Stimulated activated CD8-positive, alpha-beta memory T cell treated with anti-CD3 and anti-CD28 coated beads, Interleukin-4, amount 100 ng/mL, for 1 hour (primary cell): ENCODE measurements at regions not wholly inside any gene's neighbourhood (a gene's known extent, or its start where the extent isn't known, plus 50 kb on each side); places are given as distances from the start of the nearest gene placed in this dataset.
"Not testable (repeated sequence)": the region's sequence is repeated elsewhere in the genome, so short reads cannot be mapped to it uniquely, and the experiment has no call there.

Source experiments
- DNase-seq, 2 donors: peaks; one replicate each; pipeline ENCODE4 v3.0.0-alpha.2; 2020; ENCODE audit warnings: low read depth in 2 of 2, low spot score in 1 of 2

DNA sequence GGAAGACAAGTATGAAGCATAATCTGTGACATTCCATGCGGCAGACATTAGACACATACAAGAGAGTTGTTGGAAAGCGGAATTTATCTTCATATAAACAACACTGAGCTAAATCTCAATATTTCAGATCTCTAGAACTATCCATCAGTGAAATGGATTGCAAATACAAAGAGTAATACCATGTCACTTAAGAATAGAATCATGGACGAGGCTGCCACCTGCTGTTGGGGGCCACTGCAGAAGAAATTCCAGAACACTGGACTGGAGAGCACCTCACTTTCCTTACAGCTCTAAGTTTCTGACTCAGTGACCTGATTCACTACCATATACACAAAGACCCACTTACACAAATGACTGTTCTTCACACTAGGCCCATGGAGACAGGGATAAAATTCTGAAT, 346.7 kb downstream of the OR4F29 start:
- not testable (repeated sequence) for DNase-seq

DNA sequence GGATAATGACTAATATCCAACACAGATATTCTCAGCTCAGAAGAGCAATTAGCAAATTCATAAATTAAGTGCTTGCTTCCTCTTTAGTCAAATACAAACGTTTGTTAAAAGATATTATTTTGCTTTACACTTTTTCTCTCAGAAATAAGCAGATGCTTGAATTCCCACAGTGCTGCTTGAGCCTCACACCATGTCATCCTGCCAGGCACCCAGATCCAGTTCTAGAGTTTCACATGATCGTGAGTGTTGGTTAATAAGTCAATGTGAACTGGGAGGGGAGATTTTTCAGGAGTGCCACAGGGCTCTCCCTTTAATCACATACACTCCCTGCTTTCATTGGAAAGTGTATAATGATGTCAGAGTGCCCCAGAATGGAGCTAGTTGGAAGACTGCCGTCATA, 352.0 kb downstream of the OR4F29 start:
- not testable (repeated sequence) for DNase-seq

DNA sequence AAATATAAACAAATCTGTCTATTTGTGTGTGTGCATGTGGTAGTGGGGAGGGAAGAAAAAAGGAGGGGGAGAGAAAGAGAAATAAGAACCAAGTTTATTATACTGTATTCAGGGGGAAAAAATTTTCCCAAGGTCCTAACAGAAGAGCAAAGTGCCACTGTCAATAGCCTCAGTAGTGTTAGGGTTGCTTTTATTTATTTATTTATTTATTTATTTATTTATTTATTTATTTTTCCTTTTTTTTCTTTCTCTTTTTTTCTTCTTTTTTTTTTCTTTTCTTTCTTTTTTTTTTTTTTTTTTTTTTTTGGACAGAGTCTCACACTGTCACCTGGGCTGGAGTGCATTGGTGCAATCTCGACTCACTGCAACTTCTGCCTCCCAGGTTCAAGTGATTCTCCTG, 352.7 kb downstream of the OR4F29 start:
- DNase-seq, result not testable (repeated sequence)

DNA sequence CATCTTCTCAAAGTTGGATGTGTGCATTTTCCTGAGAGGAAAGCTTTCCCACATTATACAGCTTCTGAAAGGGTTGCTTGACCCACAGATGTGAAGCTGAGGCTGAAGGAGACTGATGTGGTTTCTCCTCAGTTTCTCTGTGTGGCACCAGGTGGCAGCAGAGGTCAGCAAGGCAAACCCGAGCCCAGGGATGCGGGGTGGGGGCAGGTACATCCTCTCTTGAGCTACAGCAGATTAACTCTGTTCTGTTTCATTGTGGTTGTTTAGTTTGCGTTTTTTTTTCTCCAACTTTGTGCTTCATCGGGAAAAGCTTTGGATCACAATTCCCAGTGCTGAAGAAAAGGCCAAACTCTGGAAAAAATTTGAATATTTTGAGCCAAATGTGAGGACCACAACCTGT, 360.2 kb downstream of the OR4F29 start:
- DNase-seq, result not testable (repeated sequence)

DNA sequence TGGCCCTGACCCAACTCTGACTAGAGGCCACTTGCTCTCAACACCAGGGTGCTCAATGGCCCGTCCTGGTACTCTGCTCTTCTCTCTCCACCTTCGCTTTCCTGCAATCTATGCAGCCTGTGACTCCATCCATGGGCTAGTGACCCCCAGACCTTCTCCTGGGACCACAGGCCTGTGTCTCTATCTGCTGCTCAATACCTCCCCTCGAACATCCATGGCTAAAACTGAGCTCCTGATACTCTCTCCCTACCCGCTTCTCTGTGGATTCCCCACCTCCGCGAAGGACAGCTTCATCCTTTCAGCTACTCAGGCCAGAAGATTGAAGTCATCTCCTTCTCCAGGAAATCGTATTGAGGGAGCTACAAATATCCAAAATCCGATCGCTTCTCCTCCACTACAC, 363.4 kb downstream of the OR4F29 start:
- not testable (repeated sequence) for DNase-seq

DNA sequence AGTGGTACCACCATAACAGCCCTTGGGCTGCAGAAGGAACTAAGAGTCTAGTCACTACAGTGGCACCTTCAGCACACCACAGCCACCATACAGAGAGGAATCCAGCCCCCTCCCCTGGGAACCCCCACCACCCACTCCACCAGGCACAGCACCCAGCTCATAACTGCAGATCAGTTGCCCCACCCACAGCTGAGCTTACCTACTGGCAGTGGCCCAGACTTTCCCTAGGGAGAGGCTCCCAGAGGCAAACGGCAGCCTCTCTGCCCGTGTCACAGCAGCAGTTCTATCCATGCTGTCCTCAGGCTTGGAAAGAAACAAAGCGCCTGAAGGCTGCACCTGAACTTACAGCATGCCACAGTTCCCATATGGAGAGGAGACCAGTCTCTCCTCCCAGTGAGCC, 372.3 kb downstream of the OR4F29 start:
- not testable (repeated sequence) for DNase-seq

DNA sequence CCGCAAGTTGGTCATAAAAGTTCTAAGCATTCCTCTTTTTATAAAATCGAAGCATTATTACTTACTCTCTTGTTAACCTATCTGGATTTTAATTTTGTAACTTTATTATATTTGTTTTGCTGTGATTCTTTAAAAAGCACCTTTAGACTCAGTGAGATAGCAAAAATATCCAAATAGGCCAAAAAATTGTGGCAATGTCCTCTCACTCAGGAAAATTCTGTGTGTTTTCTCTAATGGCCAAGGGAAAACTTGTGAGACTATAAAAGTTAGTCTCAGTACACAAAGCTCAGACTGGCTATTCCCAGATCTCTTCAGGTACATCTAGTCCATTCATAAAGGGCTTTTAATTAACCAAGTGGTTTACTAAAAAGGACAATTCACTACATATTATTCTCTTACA, 386.4 kb downstream of the OR4F29 start, which contains the start of gene OR4F5:
Gene OR4F5 (plus strand): TSS at position 301 of the 400 bp plus-strand sequence.
- DNase-seq, result not testable (repeated sequence)

DNA sequence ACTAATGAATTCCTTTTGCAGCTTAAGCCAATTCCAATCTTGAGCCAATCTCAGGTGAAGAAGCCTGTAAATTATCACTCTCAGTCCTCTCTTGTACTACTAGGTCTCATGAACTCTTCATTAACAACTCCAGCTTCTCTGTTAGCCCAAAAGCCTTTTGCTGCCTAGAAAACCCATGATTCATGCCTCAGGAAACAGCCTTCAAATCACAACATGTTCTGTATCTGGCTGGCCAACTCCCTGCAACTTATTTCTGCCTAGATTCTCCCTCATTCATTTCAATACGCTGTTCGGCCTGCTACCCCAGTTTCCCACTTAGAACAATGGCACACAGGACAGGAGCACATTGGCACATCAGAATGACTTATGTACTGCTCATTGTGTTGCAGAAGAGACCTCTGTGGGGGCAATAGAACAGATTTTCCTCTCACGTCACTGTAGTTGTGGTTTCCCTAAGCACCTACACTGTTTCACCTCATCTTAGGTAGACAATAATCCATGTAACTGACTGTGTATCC, 395.4 kb downstream of the OR4F29 start:
- not testable (repeated sequence) for DNase-seq

DNA sequence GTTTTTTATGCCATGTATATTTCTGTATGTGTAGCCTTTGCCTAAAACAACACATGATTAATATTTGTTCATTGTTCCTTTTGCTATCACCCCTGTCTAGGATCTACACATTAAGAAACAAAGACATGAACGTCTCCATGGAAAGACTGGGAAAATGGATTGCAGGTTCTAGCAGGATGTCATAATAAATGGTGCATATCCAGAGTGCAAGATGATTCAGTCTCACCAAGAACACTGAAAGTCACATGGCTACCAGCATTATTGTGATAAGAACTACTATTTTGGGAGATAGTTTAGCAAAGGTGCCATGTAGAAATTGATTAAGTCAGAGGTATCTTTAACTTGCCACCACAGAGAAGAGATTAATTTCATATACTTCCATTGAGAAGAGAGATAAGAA, 398.3 kb downstream of the OR4F29 start:
- not testable (repeated sequence) for DNase-seq

DNA sequence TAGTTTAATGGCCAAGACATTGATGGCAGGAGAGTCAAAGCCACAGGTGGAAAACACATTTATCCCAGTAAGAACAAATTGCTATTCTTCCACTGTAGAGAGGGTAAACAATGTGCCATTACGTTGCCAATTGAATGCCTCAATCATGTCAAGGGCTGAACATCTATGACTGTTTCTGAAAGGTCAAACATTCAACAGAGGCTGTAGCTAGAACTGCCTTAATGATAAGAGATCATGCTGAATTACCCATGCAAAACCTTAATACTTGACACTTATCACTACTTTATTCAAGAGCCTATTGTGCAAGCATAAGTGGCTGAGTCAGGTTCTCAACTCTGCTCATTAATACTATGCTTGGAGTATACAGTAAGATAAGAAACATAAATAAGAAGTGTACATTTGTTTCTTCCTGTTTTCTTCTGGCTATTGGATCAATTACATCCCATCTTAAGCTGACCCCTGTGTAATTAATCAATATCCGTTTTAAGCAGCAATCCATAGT, 409.5 kb downstream of the OR4F29 start:
- DNase-seq, result not testable (repeated sequence)

DNA sequence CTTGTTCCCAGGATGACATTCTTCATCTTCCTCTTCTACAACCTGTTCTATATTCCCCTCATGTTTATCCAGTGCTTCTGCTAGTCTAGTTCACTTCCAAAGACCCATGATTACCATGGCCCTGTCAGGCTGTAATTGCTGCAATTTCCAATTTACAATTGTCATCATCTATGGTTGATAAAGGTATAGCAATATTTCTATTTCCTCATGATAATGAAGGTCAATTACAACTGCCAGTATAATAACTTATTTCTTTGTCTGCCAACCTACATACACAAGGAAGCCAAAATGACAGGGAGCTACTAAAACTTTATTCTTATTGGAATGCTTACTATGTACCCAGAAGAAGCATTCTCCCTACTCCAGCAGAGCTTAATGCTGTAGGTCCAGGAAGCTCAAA, 410.3 kb downstream of the OR4F29 start:
- DNase-seq, result not testable (repeated sequence)

DNA sequence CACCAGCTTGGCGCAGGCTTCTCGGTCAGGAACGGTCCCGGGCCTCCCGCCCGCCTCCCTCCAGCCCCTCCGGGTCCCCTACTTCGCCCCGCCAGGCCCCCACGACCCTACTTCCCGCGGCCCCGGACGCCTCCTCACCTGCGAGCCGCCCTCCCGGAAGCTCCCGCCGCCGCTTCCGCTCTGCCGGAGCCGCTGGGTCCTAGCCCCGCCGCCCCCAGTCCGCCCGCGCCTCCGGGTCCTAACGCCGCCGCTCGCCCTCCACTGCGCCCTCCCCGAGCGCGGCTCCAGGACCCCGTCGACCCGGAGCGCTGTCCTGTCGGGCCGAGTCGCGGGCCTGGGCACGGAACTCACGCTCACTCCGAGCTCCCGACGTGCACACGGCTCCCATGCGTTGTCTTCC, 422.3 kb downstream of the OR4F29 start:
- not testable (repeated sequence) for DNase-seq

DNA sequence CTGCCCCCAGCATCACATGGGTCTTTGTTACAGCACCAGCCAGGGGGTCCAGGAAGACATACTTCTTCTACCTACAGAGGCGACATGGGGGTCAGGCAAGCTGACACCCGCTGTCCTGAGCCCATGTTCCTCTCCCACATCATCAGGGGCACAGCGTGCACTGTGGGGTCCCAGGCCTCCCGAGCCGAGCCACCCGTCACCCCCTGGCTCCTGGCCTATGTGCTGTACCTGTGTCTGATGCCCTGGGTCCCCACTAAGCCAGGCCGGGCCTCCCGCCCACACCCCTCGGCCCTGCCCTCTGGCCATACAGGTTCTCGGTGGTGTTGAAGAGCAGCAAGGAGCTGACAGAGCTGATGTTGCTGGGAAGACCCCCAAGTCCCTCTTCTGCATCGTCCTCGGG, 434.2 kb downstream of the OR4F29 start:
- DNase-seq, result not testable (repeated sequence)

DNA sequence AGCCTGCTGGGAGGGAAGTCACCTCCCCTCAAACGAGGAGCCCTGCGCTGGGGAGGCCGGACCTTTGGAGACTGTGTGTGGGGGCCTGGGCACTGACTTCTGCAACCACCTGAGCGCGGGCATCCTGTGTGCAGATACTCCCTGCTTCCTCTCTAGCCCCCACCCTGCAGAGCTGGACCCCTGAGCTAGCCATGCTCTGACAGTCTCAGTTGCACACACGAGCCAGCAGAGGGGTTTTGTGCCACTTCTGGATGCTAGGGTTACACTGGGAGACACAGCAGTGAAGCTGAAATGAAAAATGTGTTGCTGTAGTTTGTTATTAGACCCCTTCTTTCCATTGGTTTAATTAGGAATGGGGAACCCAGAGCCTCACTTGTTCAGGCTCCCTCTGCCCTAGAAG, 435.5 kb downstream of the OR4F29 start:
- DNase-seq, result not testable (repeated sequence)

DNA sequence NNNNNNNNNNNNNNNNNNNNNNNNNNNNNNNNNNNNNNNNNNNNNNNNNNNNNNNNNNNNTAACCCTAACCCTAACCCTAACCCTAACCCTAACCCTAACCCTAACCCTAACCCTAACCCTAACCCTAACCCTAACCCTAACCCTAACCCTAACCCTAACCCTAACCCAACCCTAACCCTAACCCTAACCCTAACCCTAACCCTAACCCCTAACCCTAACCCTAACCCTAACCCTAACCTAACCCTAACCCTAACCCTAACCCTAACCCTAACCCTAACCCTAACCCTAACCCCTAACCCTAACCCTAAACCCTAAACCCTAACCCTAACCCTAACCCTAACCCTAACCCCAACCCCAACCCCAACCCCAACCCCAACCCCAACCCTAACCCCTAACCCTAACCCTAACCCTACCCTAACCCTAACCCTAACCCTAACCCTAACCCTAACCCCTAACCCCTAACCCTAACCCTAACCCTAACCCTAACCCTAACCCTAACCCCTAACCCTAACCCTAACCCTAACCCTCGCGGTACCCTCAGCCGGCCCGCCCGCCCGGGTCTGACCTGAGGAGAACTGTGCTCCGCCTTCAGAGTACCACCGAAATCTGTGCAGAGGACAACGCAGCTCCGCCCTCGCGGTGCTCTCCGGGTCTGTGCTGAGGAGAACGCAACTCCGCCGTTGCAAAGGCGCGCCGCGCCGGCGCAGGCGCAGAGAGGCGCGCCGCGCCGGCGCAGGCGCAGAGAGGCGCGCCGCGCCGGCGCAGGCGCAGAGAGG, 441.3 kb downstream of the OR4F29 start:
- DNase-seq, result not testable (repeated sequence)
